HG03432 (cell line): ENCODE measurements at regions not wholly inside any gene's neighbourhood (a gene's known extent, or its start where the extent isn't known, plus 50 kb on each side); places are given as distances from the start of the nearest gene placed in this dataset.

ENCODE experiments used
- ATAC-seq: cut with Tn5 transposase; IDR thresholded peaks from one replicate; pipeline ENCODE4 v1.9.1; 2021; ENCODE audit warnings: mild to moderate bottlenecking, moderate library complexity; ENCODE audit not compliant: unreplicated experiment

GRCh38 chr21:15359251-15359650 is 294.5 kb upstream of the NRIP1 start:
- ATAC-seq, result no peak

GRCh38 chr21:15362458-15362857 is 297.7 kb upstream of the NRIP1 start:
- ATAC-seq, result no peak

GRCh38 chr21:15363921-15364320 is 299.1 kb upstream of the NRIP1 start:
- no peak for ATAC-seq

- no peak for ATAC-seq
Observed at GRCh38 chr21:15365751-15366392, 301.1 kb upstream of the NRIP1 start.

- no peak for ATAC-seq
Observed at GRCh38 chr21:15366555-15366954, 301.8 kb upstream of the NRIP1 start.

GRCh38 chr21:15367061-15367626 is 302.3 kb upstream of the NRIP1 start:
- no peak for ATAC-seq

- ATAC-seq, result no peak
Observed at GRCh38 chr21:15370462-15370975, 305.7 kb upstream of the NRIP1 start.

- ATAC-seq, result no peak
Observed at GRCh38 chr21:15373941-15374340, 309.1 kb upstream of the NRIP1 start.

- no peak for ATAC-seq
Observed at GRCh38 chr21:15379776-15380175, 315.0 kb upstream of the NRIP1 start.

GRCh38 chr21:15383588-15383987 is 318.8 kb upstream of the NRIP1 start:
- ATAC-seq, result no peak

GRCh38 chr21:15390049-15390448 is 325.2 kb upstream of the NRIP1 start:
- no peak for ATAC-seq

- ATAC-seq, result no peak
Observed at GRCh38 chr21:15397258-15397657, 332.5 kb upstream of the NRIP1 start.

- ATAC-seq, result no peak
Observed at GRCh38 chr21:15400905-15401304, 328.9 kb upstream of the USP25 start.

- no peak for ATAC-seq
Observed at GRCh38 chr21:15401331-15401730, 328.5 kb upstream of the USP25 start.

GRCh38 chr21:15405214-15405613 is 324.6 kb upstream of the USP25 start:
- no peak for ATAC-seq

GRCh38 chr21:15406791-15407190 is 323.0 kb upstream of the USP25 start:
- no peak for ATAC-seq

- ATAC-seq, result no peak
Observed at GRCh38 chr21:15407585-15407984, 322.2 kb upstream of the USP25 start.

- peak; percentile 98 for ATAC-seq
Observed at GRCh38 chr21:15408089-15408488, 321.7 kb upstream of the USP25 start.

GRCh38 chr21:15409031-15409430 is 320.8 kb upstream of the USP25 start:
- ATAC-seq, result no peak

GRCh38 chr21:15410853-15411252 is 318.9 kb upstream of the USP25 start:
- ATAC-seq, result no peak

GRCh38 chr21:15414057-15414456 is 315.7 kb upstream of the USP25 start:
- ATAC-seq, result no peak

- no peak for ATAC-seq
Observed at GRCh38 chr21:15415541-15416261, 314.1 kb upstream of the USP25 start.
